CD4-positive, CD25-positive, alpha-beta regulatory T cell (primary cell): ENCODE measurements at regions not wholly inside any gene's neighbourhood (a gene's known extent, or its start where the extent isn't known, plus 50 kb on each side); places are given as distances from the start of the nearest gene placed in this dataset.

Source experiments
- ATAC-seq, 2 donors: fragments of 150-1000 bp; cut with Tn5 transposase; one replicate each; pipeline ENCODE4 v1.10.0; 2021; ENCODE audit warnings: low read depth in 2 of 2, moderate number of reproducible peaks in 2 of 2, moderate library complexity in 1 of 2
- DNase-seq, 3 donors: peaks; one replicate each; pipeline versions ENCODE4 v3.0.0 to v3.0.0-alpha.2; 2012 to 2022; ENCODE audit warnings: mixed read lengths in 1 of 3
- H3K27ac ChIP-seq: one replicate; pipeline ENCODE4 v1.7.0; 2013; ENCODE audit warnings: mild to moderate bottlenecking, low read length; ENCODE audit not compliant: insufficient read depth, poor library complexity, severe bottlenecking
- H3K27me3 ChIP-seq: one replicate; pipeline ENCODE4 v1.7.0; 2013; ENCODE audit warnings: low read length; ENCODE audit not compliant: control insufficient read depth, insufficient read depth
- H3K36me3 ChIP-seq: one replicate; pipeline ENCODE4 v1.7.0; 2013; ENCODE audit warnings: mild to moderate bottlenecking, low read length, moderate library complexity; ENCODE audit not compliant: control insufficient read depth, insufficient read depth
- H3K4me1 ChIP-seq: 2 replicates; pipeline ENCODE4 v1.7.0; 2013; ENCODE audit warnings: mild to moderate bottlenecking, low read length; ENCODE audit not compliant: insufficient read depth, control insufficient read depth, poor library complexity, severe bottlenecking
- H3K4me3 ChIP-seq: one replicate; pipeline ENCODE4 v1.7.0; 2013; ENCODE audit warnings: low read depth, mild to moderate bottlenecking, low read length, moderate library complexity
- H3K9me3 ChIP-seq, 2 experiments: 1 replicate in 1 of 2; 2 replicates in 1 of 2; pipeline ENCODE4 v1.7.0; 2013; ENCODE audit warnings: low read length in 2 of 2, mild to moderate bottlenecking in 1 of 2, moderate library complexity in 1 of 2; ENCODE audit not compliant: control insufficient read depth in 2 of 2
- H3K27ac Mint-ChIP-seq, 3 donors: one replicate each; pipeline ENCODE4 v1.8.0; 2020 to 2022; ENCODE audit warnings: mild to moderate bottlenecking in 3 of 3, mixed read lengths in 3 of 3, moderate library complexity in 2 of 3
- H3K27me3 Mint-ChIP-seq: one replicate; pipeline ENCODE4 v1.8.0; 2022; ENCODE audit warnings: mild to moderate bottlenecking, mixed read lengths
- H3K36me3 Mint-ChIP-seq: one replicate; pipeline ENCODE4 v1.8.0; 2020; ENCODE audit warnings: mixed read lengths
- H3K4me1 Mint-ChIP-seq, 4 donors: one replicate each; pipeline ENCODE4 v1.8.0; 2020 to 2022; ENCODE audit warnings: mixed read lengths in 4 of 4, mild to moderate bottlenecking in 1 of 4
- H3K4me3 Mint-ChIP-seq, 4 donors: one replicate each; pipeline ENCODE4 v1.8.0; 2020 to 2022; ENCODE audit warnings: mild to moderate bottlenecking in 4 of 4, mixed read lengths in 4 of 4, moderate library complexity in 3 of 4
- H3K9me3 Mint-ChIP-seq, 7 donors: one replicate each; pipeline ENCODE4 v1.8.0; 2020 to 2022; ENCODE audit warnings: mixed read lengths in 7 of 7, mild to moderate bottlenecking in 3 of 7, moderate library complexity in 2 of 7

GRCh38 chr10:107898392-107898791 lies 733.9 kb upstream of the SORCS1 start:
- Mint-ChIP-seq H3K4me1 (no peaks in the 10 kb centered on the region), H3K27ac (no peak overlapping the region), H3K36me3 (no peaks in the 10 kb centered on the region), H3K27me3 (no peaks in the 10 kb centered on the region), H3K4me3 (no peak overlapping the region), H3K9me3 (peaks cover 0 to 17% (median 7%) of the 10 kb centered on the region in 7 donors)
- Histone ChIP-seq H3K4me1 (no peaks in the 10 kb centered on the region), H3K4me3 (no peak overlapping the region), H3K9me3 (peaks cover 2 to 20% of the 10 kb centered on the region in 2 experiments), H3K27me3 (no peaks in the 10 kb centered on the region), H3K36me3 (no peaks in the 10 kb centered on the region), H3K27ac (no peak overlapping the region)
- DNase-seq (no peak), ATAC-seq (no peak)

GRCh38 chr10:107894516-107894915 lies 730.0 kb upstream of the SORCS1 start:
- Mint-ChIP-seq H3K27me3 (no peaks in the 10 kb centered on the region), H3K4me1 (no peaks in the 10 kb centered on the region), H3K27ac (no peak overlapping the region), H3K4me3 (no peak overlapping the region), H3K36me3 (no peaks in the 10 kb centered on the region), H3K9me3 (peaks cover 0 to 17% (median 4%) of the 10 kb centered on the region in 7 donors)
- DNase-seq (no peak), ATAC-seq (no peak)
- Histone ChIP-seq H3K27ac (no peak overlapping the region), H3K4me1 (no peaks in the 10 kb centered on the region), H3K27me3 (no peaks in the 10 kb centered on the region), H3K9me3 (peaks cover 4 to 20% of the 10 kb centered on the region in 2 experiments), H3K4me3 (no peak overlapping the region), H3K36me3 (no peaks in the 10 kb centered on the region)

- ATAC-seq = no peak
- DNase-seq = no peak
- Histone ChIP-seq H3K9me3 (peaks cover 0 to 3% of the 10 kb centered on the region in 2 experiments), H3K27ac (no peak overlapping the region), H3K36me3 (no peaks in the 10 kb centered on the region), H3K27me3 (no peaks in the 10 kb centered on the region), H3K4me1 (no peaks in the 10 kb centered on the region), H3K4me3 (no peak overlapping the region)
- H3K4me1 Mint-ChIP-seq = no peaks in the 10 kb centered on the region
- no peaks in the 10 kb centered on the region for H3K27me3 Mint-ChIP-seq
- H3K36me3 Mint-ChIP-seq = no peaks in the 10 kb centered on the region
- no peak overlapping the region for H3K4me3 Mint-ChIP-seq
- no peak overlapping the region for H3K27ac Mint-ChIP-seq
- peaks cover 3 to 18% (median 11%) of the 10 kb centered on the region in 7 donors for H3K9me3 Mint-ChIP-seq
Measured at GRCh38 chr10:107889105-107889504, 724.6 kb upstream of the SORCS1 start.

GRCh38 chr10:107880185-107880584 lies 715.7 kb upstream of the SORCS1 start:
- H3K9me3 ChIP-seq = peaks cover 0 to 13% of the 10 kb centered on the region in 2 experiments
- no peak for ATAC-seq
- no peaks in the 10 kb centered on the region for H3K36me3 ChIP-seq
- Mint-ChIP-seq H3K9me3 (peaks cover 0 to 24% (median 10%) of the 10 kb centered on the region in 7 donors), H3K27me3 (no peaks in the 10 kb centered on the region), H3K27ac (no peak overlapping the region), H3K4me3 (no peak overlapping the region), H3K4me1 (no peaks in the 10 kb centered on the region), H3K36me3 (no peaks in the 10 kb centered on the region)
- no peaks in the 10 kb centered on the region for H3K27me3 ChIP-seq
- H3K4me1 ChIP-seq = no peaks in the 10 kb centered on the region
- no peak overlapping the region for H3K27ac ChIP-seq
- no peak for DNase-seq
- no peak overlapping the region for H3K4me3 ChIP-seq

- DNase-seq (no peak), ATAC-seq (no peak)
- no peak overlapping the region for H3K27ac Mint-ChIP-seq
- no peaks in the 10 kb centered on the region for H3K27me3 ChIP-seq
- H3K27ac ChIP-seq = no peak overlapping the region
- H3K27me3 Mint-ChIP-seq = no peaks in the 10 kb centered on the region
- H3K9me3 ChIP-seq = peaks cover 2 to 10% of the 10 kb centered on the region in 2 experiments
- no peaks in the 10 kb centered on the region for H3K4me1 ChIP-seq
- H3K36me3 Mint-ChIP-seq = no peaks in the 10 kb centered on the region
- no peaks in the 10 kb centered on the region for H3K4me1 Mint-ChIP-seq
- no peak overlapping the region for H3K4me3 Mint-ChIP-seq
- H3K9me3 Mint-ChIP-seq = peaks cover 0 to 20% (median 3%) of the 10 kb centered on the region in 7 donors
- no peak overlapping the region for H3K4me3 ChIP-seq
- no peaks in the 10 kb centered on the region for H3K36me3 ChIP-seq
Measured at GRCh38 chr10:107873007-107873406, 708.5 kb upstream of the SORCS1 start.

GRCh38 chr10:107865691-107866090 lies 701.2 kb upstream of the SORCS1 start:
- Histone ChIP-seq H3K4me1 (no peaks in the 10 kb centered on the region), H3K4me3 (no peak overlapping the region), H3K9me3 (peaks cover 2 to 15% of the 10 kb centered on the region in 2 experiments), H3K27me3 (no peaks in the 10 kb centered on the region), H3K36me3 (no peaks in the 10 kb centered on the region), H3K27ac (no peak overlapping the region)
- no peak overlapping the region for H3K27ac Mint-ChIP-seq
- H3K4me1 Mint-ChIP-seq = no peaks in the 10 kb centered on the region
- H3K27me3 Mint-ChIP-seq = no peaks in the 10 kb centered on the region
- DNase-seq = no peak
- no peak for ATAC-seq
- no peaks in the 10 kb centered on the region for H3K36me3 Mint-ChIP-seq
- H3K9me3 Mint-ChIP-seq = peaks cover 0 to 12% (median 3%) of the 10 kb centered on the region in 7 donors
- no peak overlapping the region for H3K4me3 Mint-ChIP-seq

- no peaks in the 10 kb centered on the region for H3K27me3 ChIP-seq
- H3K4me3 Mint-ChIP-seq = no peak overlapping the region
- no peaks in the 10 kb centered on the region for H3K36me3 ChIP-seq
- peaks cover 0 to 8% (median 2%) of the 10 kb centered on the region in 7 donors for H3K9me3 Mint-ChIP-seq
- H3K27me3 Mint-ChIP-seq = no peaks in the 10 kb centered on the region
- H3K9me3 ChIP-seq = no peaks in the 10 kb centered on the region
- no peak for DNase-seq
- no peak for ATAC-seq
- no peaks in the 10 kb centered on the region for H3K36me3 Mint-ChIP-seq
- H3K4me1 Mint-ChIP-seq = no peaks in the 10 kb centered on the region
- no peak overlapping the region for H3K4me3 ChIP-seq
- H3K27ac Mint-ChIP-seq = no peak overlapping the region
- H3K4me1 ChIP-seq = no peaks in the 10 kb centered on the region
- H3K27ac ChIP-seq = no peak overlapping the region
Measured at GRCh38 chr10:107859065-107859464, 694.6 kb upstream of the SORCS1 start.

GRCh38 chr10:107856047-107856315 lies 691.5 kb upstream of the SORCS1 start:
- Histone ChIP-seq H3K27me3 (no peaks in the 10 kb centered on the region), H3K9me3 (no peaks in the 10 kb centered on the region), H3K27ac (no peak overlapping the region), H3K4me1 (no peaks in the 10 kb centered on the region), H3K4me3 (no peak overlapping the region), H3K36me3 (no peaks in the 10 kb centered on the region)
- H3K27ac Mint-ChIP-seq = no peak overlapping the region
- no peaks in the 10 kb centered on the region for H3K27me3 Mint-ChIP-seq
- no peaks in the 10 kb centered on the region for H3K4me1 Mint-ChIP-seq
- peaks cover 1 to 18% (median 7%) of the 10 kb centered on the region in 7 donors for H3K9me3 Mint-ChIP-seq
- no peak overlapping the region for H3K4me3 Mint-ChIP-seq
- no peak for DNase-seq
- no peak for ATAC-seq
- no peaks in the 10 kb centered on the region for H3K36me3 Mint-ChIP-seq
